ENCODE measurements at regions not wholly inside any gene's neighbourhood (a gene's known extent, or its start where the extent isn't known, plus 50 kb on each side); places are given as distances from the start of the nearest gene placed in this dataset.

- Mint-ChIP-seq H3K27ac (ENCODE audit: unreplicated experiment) (no peak overlapping the region), H3K4me1 (ENCODE audit: low read depth, unreplicated experiment) (no peaks in the 10 kb centered on the region), H3K36me3 (ENCODE audit: insufficient read depth, unreplicated experiment) (no peaks in the 10 kb centered on the region), H3K27me3 (ENCODE audit: insufficient read depth, unreplicated experiment) (no peaks in the 10 kb centered on the region), H3K9me3 (ENCODE audit: unreplicated experiment) (no peaks in the 10 kb centered on the region), H3K4me3 (ENCODE audit: unreplicated experiment) (no peak overlapping the region)
- Histone ChIP-seq H3K4me3 (ENCODE audit: low read depth, low read length) (no peak overlapping the region), H3K4me1 (no peaks in the 10 kb centered on the region), H3K27me3 (replicated peaks; ENCODE audit: control insufficient read depth, insufficient read depth, low read length) (no peaks in the 10 kb centered on the region), H3K36me3 (ENCODE audit: control insufficient read depth, insufficient read depth, low read length) (no peaks in the 10 kb centered on the region), H3K9me3 (no peaks in the 10 kb centered on the region)
- DNase-seq: no peak
- no TSS peak for BruUV-seq (replicated peaks)
- intact Hi-C loops (cut with micrococcal nuclease; ENCODE audit: unreplicated experiment): loop anchor here (5.0 kb wide), 1 partner anchor 657 kb away; no protein-coding TSS in a partner anchor
- ChIA-PET CTCF (interaction anchor here (1.0 kb wide), 4 partner anchors 21 to 655 kb away, joined by 4 to 11 read pairs (median 6); no protein-coding TSS in a partner anchor), POLR2A (no interaction called here)
- TF ChIP-seq, protein P1, sequence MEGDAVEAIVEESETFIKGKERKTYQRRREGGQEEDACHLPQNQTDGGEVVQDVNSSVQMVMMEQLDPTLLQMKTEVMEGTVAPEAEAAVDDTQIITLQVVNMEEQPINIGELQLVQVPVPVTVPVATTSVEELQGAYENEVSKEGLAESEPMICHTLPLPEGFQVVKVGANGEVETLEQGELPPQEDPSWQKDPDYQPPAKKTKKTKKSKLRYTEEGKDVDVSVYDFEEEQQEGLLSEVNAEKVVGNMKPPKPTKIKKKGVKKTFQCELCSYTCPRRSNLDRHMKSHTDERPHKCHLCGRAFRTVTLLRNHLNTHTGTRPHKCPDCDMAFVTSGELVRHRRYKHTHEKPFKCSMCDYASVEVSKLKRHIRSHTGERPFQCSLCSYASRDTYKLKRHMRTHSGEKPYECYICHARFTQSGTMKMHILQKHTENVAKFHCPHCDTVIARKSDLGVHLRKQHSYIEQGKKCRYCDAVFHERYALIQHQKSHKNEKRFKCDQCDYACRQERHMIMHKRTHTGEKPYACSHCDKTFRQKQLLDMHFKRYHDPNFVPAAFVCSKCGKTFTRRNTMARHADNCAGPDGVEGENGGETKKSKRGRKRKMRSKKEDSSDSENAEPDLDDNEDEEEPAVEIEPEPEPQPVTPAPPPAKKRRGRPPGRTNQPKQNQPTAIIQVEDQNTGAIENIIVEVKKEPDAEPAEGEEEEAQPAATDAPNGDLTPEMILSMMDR (IDR thresholded peaks at IDR 0.05; ENCODE audit: insufficient read depth in 1 of 2, low read depth in 1 of 2, low read length in 1 of 2, severe bottlenecking in 1 of 2, unreplicated experiment in 1 of 2): no peak
Measured at GRCh38 chr4:170854097-170854496, 764.3 kb upstream of the AADAT start.

DNA sequence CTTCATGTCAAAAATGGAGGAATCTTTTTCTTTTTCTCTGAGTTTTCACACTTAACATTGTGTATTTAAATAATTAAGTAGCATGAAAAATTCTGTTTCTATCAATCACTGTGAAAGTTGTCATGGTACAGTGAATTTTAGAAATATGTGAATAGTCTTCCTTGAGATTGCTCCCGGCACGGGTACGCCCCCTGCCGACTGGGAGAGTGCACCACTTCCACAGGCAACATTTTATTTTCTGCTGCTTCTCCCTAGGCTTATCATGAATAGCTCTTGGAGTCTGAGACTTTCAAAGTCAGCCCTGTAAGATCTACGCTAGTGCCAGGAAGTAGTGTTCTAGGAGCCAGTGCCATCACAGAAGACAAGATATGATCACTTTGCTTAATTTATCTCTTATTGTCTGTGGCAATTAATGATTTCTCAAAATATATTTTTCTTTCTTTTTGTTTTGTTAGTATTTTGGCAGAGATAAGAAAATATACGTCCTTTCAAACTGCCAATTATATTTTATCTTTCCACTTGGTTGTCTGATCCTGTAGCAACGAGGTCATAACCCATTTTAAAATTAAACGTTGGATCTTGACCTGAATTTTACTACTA lies 763.8 kb upstream of the AADAT start:
- H3K9me3 Mint-ChIP-seq (ENCODE audit: unreplicated experiment): no peaks in the 10 kb centered on the region
- ChIA-PET POLR2A (no interaction called here), CTCF (interaction anchor here (1.0 kb wide), 4 partner anchors 22 to 655 kb away, joined by 4 to 11 read pairs (median 6); no protein-coding TSS in a partner anchor)
- no peaks in the 10 kb centered on the region for H3K4me1 Mint-ChIP-seq (ENCODE audit: low read depth, unreplicated experiment)
- no peaks in the 10 kb centered on the region for H3K36me3 Mint-ChIP-seq (ENCODE audit: insufficient read depth, unreplicated experiment)
- TF ChIP-seq, protein P1 (IDR thresholded peaks at IDR 0.05; ENCODE audit: insufficient read depth in 1 of 2, low read depth in 1 of 2, low read length in 1 of 2, severe bottlenecking in 1 of 2, unreplicated experiment in 1 of 2): peak; percentile 56 to 58
- no peaks in the 10 kb centered on the region for H3K27me3 Mint-ChIP-seq (ENCODE audit: insufficient read depth, unreplicated experiment)
- Histone ChIP-seq H3K27me3 (replicated peaks; ENCODE audit: control insufficient read depth, insufficient read depth, low read length) (no peaks in the 10 kb centered on the region), H3K4me1 (no peaks in the 10 kb centered on the region), H3K9me3 (no peaks in the 10 kb centered on the region), H3K36me3 (ENCODE audit: control insufficient read depth, insufficient read depth, low read length) (no peaks in the 10 kb centered on the region), H3K4me3 (ENCODE audit: low read depth, low read length) (no peak overlapping the region)
- DNase-seq: peak; percentile 42 to 67
- BruUV-seq (replicated peaks): no TSS peak
- no peak overlapping the region for H3K27ac Mint-ChIP-seq (ENCODE audit: unreplicated experiment)
- intact Hi-C loops (cut with micrococcal nuclease; ENCODE audit: unreplicated experiment): loop anchor here (1.0 to 5.0 kb wide), 4 partner anchors 103 to 656 kb away; no protein-coding TSS in a partner anchor
- H3K4me3 Mint-ChIP-seq (ENCODE audit: unreplicated experiment): no peak overlapping the region

- H3K4me3 ChIP-seq (ENCODE audit: low read depth, low read length): no peak overlapping the region
- no peaks in the 10 kb centered on the region for H3K4me1 ChIP-seq
- no peaks in the 10 kb centered on the region for H3K9me3 ChIP-seq
- no peaks in the 10 kb centered on the region for H3K27me3 ChIP-seq (replicated peaks; ENCODE audit: control insufficient read depth, insufficient read depth, low read length)
- DNase-seq: no peak
- no peaks in the 10 kb centered on the region for H3K36me3 Mint-ChIP-seq (ENCODE audit: insufficient read depth, unreplicated experiment)
- ChIA-PET CTCF (no interaction called here), POLR2A (no interaction called here)
- no peaks in the 10 kb centered on the region for H3K4me1 Mint-ChIP-seq (ENCODE audit: low read depth, unreplicated experiment)
- no peaks in the 10 kb centered on the region for H3K9me3 Mint-ChIP-seq (ENCODE audit: unreplicated experiment)
- H3K4me3 Mint-ChIP-seq (ENCODE audit: unreplicated experiment): no peak overlapping the region
- H3K36me3 ChIP-seq (ENCODE audit: control insufficient read depth, insufficient read depth, low read length): no peaks in the 10 kb centered on the region
- intact Hi-C loops (cut with micrococcal nuclease; ENCODE audit: unreplicated experiment): loop anchor here (5.0 kb wide), 1 partner anchor 653 kb away; no protein-coding TSS in a partner anchor
- no peaks in the 10 kb centered on the region for H3K27me3 Mint-ChIP-seq (ENCODE audit: insufficient read depth, unreplicated experiment)
- BruUV-seq (replicated peaks): no TSS peak
- no peak overlapping the region for H3K27ac Mint-ChIP-seq (ENCODE audit: unreplicated experiment)
- TF ChIP-seq, protein P1 (IDR thresholded peaks at IDR 0.05; ENCODE audit: insufficient read depth in 1 of 2, low read depth in 1 of 2, low read length in 1 of 2, severe bottlenecking in 1 of 2, unreplicated experiment in 1 of 2): no peak
Measured at GRCh38 chr4:170849969-170850368, 760.2 kb upstream of the AADAT start.
